ENCODE measurements at regions not wholly inside any gene's neighbourhood (a gene's known extent, or its start where the extent isn't known, plus 50 kb on each side); places are given as distances from the start of the nearest gene placed in this dataset.
A peak's percentile ranks its signal among the peaks of the same experiment; 100 is the strongest.

GRCh38 chr7:106776618-106777347, 88.3 kb upstream of the PIK3CG start:
- no peaks in the 10 kb centered on the region for H3K27me3 ChIP-seq (ENCODE audit: control insufficient read depth, insufficient read depth, low read length)
- DNase-seq: no peak

DNA sequence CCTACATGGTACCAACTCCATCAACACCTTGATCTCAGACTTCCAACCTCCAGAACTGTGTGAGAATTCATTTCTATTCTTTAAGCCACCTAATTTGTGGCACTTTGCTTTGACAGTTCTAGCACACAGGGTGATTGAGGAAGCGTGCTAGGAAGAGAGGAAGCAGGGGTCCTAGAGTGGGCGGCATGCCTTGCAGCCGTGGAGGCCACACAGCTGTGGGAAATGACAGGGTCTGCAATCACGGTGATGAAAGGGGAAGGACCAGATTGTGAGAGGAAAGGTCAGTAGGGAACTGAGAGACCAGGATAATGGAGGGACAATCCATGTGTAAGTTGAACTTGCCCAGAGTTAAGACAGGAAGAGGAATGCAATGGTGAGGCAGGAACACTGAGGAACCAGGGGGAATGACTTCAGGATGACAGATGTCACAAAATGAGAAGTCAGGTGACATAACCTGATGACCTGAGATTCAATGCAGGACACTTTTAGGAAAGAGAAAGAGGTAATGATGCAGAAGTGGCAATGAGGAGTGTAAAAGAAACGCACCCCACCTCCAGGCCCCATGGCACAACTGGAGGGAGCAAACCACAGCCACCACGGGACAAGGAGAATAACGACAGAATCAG, 87.3 kb upstream of the PIK3CG start:
- no peaks in the 10 kb centered on the region for H3K36me3 ChIP-seq (replicated peaks; ENCODE audit: control insufficient read depth, insufficient read depth, low read length)
- no peak overlapping the region for H3K4me3 ChIP-seq (ENCODE audit: insufficient read depth, low read depth, low read length)
- no peak for DNase-seq
- H3K27me3 ChIP-seq (ENCODE audit: control insufficient read depth, insufficient read depth, low read length): no peaks in the 10 kb centered on the region

More at GRCh38 chr7:106776618-106777347, 88.3 kb upstream of the PIK3CG start:
- Histone ChIP-seq H3K36me3 (replicated peaks; ENCODE audit: control insufficient read depth, insufficient read depth, low read length) (no peaks in the 10 kb centered on the region), H3K4me3 (ENCODE audit: insufficient read depth, low read depth, low read length) (no peak overlapping the region)

DNA sequence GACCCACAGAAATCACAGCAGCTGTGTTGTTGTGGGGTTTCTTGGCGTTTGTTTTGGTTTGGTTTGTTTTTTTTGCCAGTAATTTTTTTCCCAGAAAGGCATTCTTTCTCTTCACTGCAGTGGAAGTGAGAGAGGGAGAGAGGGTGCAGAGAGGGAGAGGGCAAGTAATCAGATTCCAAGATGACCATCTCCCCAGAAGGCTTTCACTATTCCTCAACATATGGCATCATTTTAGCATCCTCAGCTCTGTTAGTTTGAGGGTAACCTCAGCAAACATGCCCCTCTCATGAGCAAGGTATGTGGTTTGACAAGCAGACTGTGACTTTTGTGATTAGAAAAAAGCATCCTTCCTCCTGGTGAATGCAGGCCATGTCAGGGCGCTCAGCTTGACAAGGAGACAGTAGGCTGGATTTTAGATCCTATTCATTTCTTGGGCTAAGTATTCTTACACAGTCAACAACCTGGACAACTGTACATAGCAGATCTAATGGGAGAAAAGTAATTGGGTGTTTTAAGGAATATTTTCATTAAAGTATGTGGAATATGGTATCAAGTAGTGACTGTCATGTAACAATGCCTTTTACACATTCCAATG, 86.3 kb upstream of the PIK3CG start:
- Histone ChIP-seq H3K4me3 (ENCODE audit: insufficient read depth, low read depth, low read length) (no peak overlapping the region), H3K27me3 (ENCODE audit: control insufficient read depth, insufficient read depth, low read length) (no peaks in the 10 kb centered on the region), H3K36me3 (replicated peaks; ENCODE audit: control insufficient read depth, insufficient read depth, low read length) (no peaks in the 10 kb centered on the region)
- DNase-seq: no peak

- Histone ChIP-seq H3K4me3 (ENCODE audit: insufficient read depth, low read depth, low read length) (no peak overlapping the region), H3K27me3 (ENCODE audit: control insufficient read depth, insufficient read depth, low read length) (no peaks in the 10 kb centered on the region), H3K36me3 (replicated peaks; ENCODE audit: control insufficient read depth, insufficient read depth, low read length) (no peaks in the 10 kb centered on the region)
- DNase-seq: peak; percentile 42
These were observed 85.2 kb upstream of the PIK3CG start for GRCh38 chr7:106779877-106780276.

DNA sequence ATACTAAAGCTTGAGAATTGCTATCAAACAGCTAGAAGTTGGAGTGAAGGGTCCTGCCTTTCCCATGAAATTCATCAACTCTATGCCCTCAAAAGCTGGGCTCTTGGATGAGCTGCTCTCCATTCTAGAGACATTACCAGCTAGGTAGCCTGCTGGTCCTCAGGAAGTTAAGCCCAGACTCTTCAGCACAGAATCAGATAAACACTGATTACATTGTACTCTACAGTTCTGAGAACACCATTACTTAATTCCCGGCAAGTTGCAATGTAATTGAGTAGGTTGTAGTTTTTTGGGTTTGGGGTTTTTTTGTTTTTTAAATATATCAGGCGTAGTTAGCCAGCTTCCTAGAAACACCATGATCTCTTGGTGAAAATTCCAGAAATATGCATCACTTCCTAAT, 84.1 kb upstream of the PIK3CG start:
- no peak overlapping the region for H3K4me3 ChIP-seq (ENCODE audit: insufficient read depth, low read depth, low read length)
- H3K27me3 ChIP-seq (ENCODE audit: control insufficient read depth, insufficient read depth, low read length): no peaks in the 10 kb centered on the region
- no peaks in the 10 kb centered on the region for H3K36me3 ChIP-seq (replicated peaks; ENCODE audit: control insufficient read depth, insufficient read depth, low read length)
- no peak for DNase-seq

DNA sequence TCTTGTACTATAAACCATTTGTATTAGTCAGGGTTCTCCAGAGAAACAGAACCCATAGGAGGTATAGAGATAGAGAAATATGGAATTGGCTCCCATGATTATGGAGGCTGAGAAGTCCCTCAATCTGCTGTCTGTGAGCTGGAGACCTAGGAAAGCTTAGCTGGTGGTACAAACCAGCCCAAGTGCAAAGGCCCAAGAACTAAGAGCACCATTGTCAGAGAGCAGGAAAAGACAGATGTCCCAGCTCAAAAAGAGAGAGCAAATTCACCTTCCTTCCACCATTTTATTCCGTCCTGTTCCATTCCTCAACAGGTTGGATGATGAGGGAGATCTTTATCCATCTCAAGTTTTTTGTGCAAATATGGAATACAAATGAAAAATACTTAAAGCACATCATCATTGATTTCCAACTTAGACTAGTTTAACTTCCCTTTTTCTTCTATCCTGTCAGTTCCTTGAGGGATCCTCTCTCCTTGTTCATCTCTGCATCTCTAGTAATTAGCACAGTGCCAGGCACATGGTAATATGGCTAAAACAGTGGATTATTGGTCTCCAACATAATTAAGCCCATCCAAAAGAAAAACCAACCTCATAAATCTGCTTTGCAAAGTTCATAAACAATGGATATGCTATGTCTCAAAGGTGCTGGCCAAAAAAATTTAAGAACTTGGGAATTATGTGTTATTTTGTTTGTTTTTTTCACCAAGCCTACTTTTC, 83.1 kb upstream of the PIK3CG start:
- Histone ChIP-seq H3K4me3 (ENCODE audit: insufficient read depth, low read depth, low read length) (no peak overlapping the region), H3K27me3 (ENCODE audit: control insufficient read depth, insufficient read depth, low read length) (no peaks in the 10 kb centered on the region), H3K36me3 (replicated peaks; ENCODE audit: control insufficient read depth, insufficient read depth, low read length) (no peaks in the 10 kb centered on the region)
- DNase-seq: no peak

GRCh38 chr7:106783286-106783685, 81.8 kb upstream of the PIK3CG start:
- Histone ChIP-seq H3K36me3 (replicated peaks; ENCODE audit: control insufficient read depth, insufficient read depth, low read length) (no peaks in the 10 kb centered on the region), H3K27me3 (ENCODE audit: control insufficient read depth, insufficient read depth, low read length) (no peaks in the 10 kb centered on the region), H3K4me3 (ENCODE audit: insufficient read depth, low read depth, low read length) (no peak overlapping the region)
- DNase-seq: no peak

DNA sequence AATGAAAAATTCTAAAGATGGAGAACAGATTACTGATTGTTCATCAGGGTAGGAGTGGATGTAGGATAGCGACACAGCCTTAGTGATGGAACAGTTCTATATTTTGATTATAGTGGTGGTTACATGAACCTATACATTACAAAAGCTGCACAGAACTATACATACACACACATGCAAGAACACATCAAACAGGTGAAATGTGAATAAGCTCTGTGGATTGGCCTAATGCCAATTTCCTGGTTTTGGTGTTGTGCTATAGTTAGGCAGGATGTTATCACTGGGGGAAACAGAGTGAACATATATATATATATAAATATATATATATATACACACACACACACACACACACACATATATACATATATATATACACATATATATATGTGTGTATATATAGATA, 76.4 kb upstream of the PIK3CG start:
- no peak for DNase-seq
- no peaks in the 10 kb centered on the region for H3K27me3 ChIP-seq (ENCODE audit: control insufficient read depth, insufficient read depth, low read length)
- no peaks in the 10 kb centered on the region for H3K36me3 ChIP-seq (replicated peaks; ENCODE audit: control insufficient read depth, insufficient read depth, low read length)
- H3K4me3 ChIP-seq (ENCODE audit: insufficient read depth, low read depth, low read length): no peak overlapping the region

DNA sequence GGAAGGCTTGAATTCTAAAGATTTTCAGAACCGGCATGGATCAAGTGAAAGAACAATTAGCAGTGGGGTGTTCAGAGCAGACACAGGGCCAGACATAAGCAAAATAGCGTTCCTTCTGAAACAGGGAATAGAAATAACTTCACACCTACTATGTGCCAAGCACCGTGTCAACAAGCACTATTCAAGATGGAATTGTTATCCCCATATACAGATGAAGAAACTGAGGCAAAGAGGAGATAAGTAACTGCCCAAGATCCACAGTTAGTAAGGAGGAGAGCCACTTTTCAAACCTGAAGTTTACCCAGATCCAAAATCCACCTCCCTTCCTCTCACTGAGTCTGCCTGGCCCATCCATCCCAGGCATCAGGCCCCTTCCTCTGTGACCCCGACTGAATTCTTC, 73.6 kb upstream of the PIK3CG start:
- DNase-seq: no peak
- Histone ChIP-seq H3K4me3 (ENCODE audit: insufficient read depth, low read depth, low read length) (no peak overlapping the region), H3K36me3 (replicated peaks; ENCODE audit: control insufficient read depth, insufficient read depth, low read length) (no peaks in the 10 kb centered on the region), H3K27me3 (ENCODE audit: control insufficient read depth, insufficient read depth, low read length) (no peaks in the 10 kb centered on the region)

- no peak for DNase-seq
- Histone ChIP-seq H3K27me3 (ENCODE audit: control insufficient read depth, insufficient read depth, low read length) (no peaks in the 10 kb centered on the region), H3K4me3 (ENCODE audit: insufficient read depth, low read depth, low read length) (no peak overlapping the region), H3K36me3 (replicated peaks; ENCODE audit: control insufficient read depth, insufficient read depth, low read length) (no peaks in the 10 kb centered on the region)
These were observed 72.7 kb upstream of the PIK3CG start for GRCh38 chr7:106792233-106792926.

DNA sequence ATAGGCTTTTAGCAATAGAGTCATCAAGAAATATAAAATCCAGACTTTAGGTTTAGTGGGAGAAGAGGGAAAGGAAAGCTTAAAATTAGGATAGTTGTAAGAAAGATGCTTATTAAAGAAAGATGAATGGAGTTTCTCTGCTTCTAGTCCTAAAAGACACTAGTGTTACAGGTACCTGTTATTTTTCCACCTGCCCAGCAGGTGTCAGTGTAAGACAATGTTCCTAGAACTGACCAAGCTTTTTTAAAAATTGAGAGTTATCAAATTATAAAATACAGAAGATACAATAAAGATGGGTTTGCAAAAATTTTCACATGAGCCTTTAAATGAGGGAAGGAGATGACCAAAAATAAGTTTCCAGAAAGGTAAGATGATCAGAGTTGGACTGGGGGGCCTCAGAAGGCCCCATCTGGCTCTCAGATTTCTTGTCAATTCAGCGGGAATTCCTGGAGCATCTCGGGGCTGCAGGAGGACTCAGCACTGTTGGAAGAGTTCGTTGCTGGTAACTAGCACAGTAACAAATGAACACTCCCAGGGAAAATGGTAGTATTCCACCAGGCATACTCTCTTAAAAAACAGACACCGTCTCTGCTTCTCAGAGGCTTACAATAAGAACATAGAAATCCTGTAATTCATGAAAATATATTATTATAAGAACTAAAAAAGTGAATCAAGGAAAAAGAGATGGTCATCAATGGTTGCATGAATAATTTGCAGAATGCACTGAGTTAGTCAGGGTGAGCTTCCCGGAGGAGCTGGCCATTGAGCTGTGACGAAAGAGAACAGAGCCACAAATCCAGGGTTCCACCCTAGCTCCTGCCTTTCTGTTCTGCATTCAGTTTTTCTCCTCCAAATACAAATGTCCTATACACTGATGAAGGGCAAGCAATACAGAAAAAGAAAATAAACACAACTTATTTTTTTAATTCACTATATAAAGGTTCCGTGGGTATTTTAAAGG, 71.8 kb upstream of the PIK3CG start:
- Histone ChIP-seq H3K4me3 (ENCODE audit: insufficient read depth, low read depth, low read length) (no peak overlapping the region), H3K27me3 (ENCODE audit: control insufficient read depth, insufficient read depth, low read length) (no peaks in the 10 kb centered on the region), H3K36me3 (replicated peaks; ENCODE audit: control insufficient read depth, insufficient read depth, low read length) (no peaks in the 10 kb centered on the region)
- DNase-seq: peak; percentile 30

DNA sequence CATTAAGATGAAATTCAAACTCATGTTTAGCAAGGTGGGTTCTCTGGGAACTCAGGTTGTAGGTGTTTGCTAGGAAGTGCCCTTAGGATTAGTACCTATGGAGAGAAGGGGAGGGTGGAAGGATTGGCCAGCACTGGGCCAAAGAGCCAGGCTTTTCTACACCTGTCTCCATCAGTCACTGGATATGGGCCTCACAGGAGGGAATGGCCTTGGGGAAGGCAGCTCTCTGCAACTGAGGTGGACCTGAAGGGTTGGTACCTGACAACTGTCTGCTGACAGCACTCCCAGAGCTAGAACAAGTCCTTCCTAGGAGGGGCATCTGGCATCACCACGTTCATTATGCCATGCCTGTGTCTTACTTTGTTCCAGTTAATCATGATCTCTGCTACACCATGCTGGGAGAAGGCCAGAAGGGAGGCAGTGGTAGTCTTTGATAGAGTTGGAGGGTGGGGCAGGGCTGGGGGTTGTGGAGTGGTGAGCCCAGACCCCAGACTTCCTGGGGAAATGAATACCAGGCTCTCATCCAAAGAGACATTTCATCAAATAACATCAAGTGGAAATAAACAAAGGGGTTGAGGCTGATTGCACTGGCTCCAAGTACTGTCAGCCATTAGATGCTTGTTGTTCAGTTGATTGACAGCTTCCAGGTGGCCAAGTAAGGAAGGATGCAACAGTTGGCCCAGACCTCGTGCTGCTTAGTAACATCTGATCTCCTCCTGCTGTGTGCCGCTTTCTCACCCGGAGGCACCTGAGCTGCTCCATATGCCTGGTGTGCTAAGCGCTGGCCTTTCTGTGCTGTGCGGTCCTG, 70.6 kb upstream of the PIK3CG start:
- Histone ChIP-seq H3K27me3 (ENCODE audit: control insufficient read depth, insufficient read depth, low read length) (no peaks in the 10 kb centered on the region), H3K36me3 (replicated peaks; ENCODE audit: control insufficient read depth, insufficient read depth, low read length) (no peaks in the 10 kb centered on the region), H3K4me3 (ENCODE audit: insufficient read depth, low read depth, low read length) (no peak overlapping the region)
- DNase-seq: no peak

All from H7 (cell line).